ENCODE measurements at regions not wholly inside any gene's neighbourhood (a gene's known extent, or its start where the extent isn't known, plus 50 kb on each side); places are given as distances from the start of the nearest gene placed in this dataset.

GRCh38 chr18:44423814-44424644 is 256.7 kb upstream of the SETBP1 start:
- TF ChIP-seq CTCF (IDR thresholded peaks at IDR 0.05), result no peak
- H3K9me3 ChIP-seq, result peaks cover 0 to 5% of the 10 kb centered on the region in 2 donors
- H3K4me3 ChIP-seq, result no peak overlapping the region
- no peaks in the 10 kb centered on the region for H3K27me3 ChIP-seq
- H3K4me1 ChIP-seq, result no peaks in the 10 kb centered on the region
- H3K27ac ChIP-seq, result no peak overlapping the region
- DNase-seq (ENCODE audit: low spot score), result no peak
- no peaks in the 10 kb centered on the region for H3K36me3 ChIP-seq

- H3K36me3 ChIP-seq, result no peaks in the 10 kb centered on the region
- no peak for DNase-seq (ENCODE audit: low spot score)
- no peak overlapping the region for H3K27ac ChIP-seq
- no peak for TF ChIP-seq CTCF (IDR thresholded peaks at IDR 0.05)
- H3K4me1 ChIP-seq, result no peaks in the 10 kb centered on the region
- H3K9me3 ChIP-seq, result peaks cover 0 to 4% of the 10 kb centered on the region in 2 donors
- H3K4me3 ChIP-seq, result no peak overlapping the region
- H3K27me3 ChIP-seq, result no peaks in the 10 kb centered on the region
Measured at GRCh38 chr18:44424645-44425035, 256.0 kb upstream of the SETBP1 start.

- H3K27ac ChIP-seq, result no peak overlapping the region
- H3K36me3 ChIP-seq, result no peaks in the 10 kb centered on the region
- TF ChIP-seq CTCF (IDR thresholded peaks at IDR 0.05), result no peak
- no peak for DNase-seq (ENCODE audit: low spot score)
- no peak overlapping the region for H3K4me3 ChIP-seq
- no peaks in the 10 kb centered on the region for H3K4me1 ChIP-seq
- H3K27me3 ChIP-seq, result no peaks in the 10 kb centered on the region
- H3K9me3 ChIP-seq, result peaks cover 0 to 4% of the 10 kb centered on the region in 2 donors
Measured at GRCh38 chr18:44425161-44425560, 255.5 kb upstream of the SETBP1 start.

- Histone ChIP-seq H3K9me3 (no peaks in the 10 kb centered on the region), H3K4me3 (no peak overlapping the region), H3K4me1 (no peaks in the 10 kb centered on the region), H3K27me3 (no peaks in the 10 kb centered on the region), H3K36me3 (no peaks in the 10 kb centered on the region), H3K27ac (no peak overlapping the region)
- TF ChIP-seq CTCF (IDR thresholded peaks at IDR 0.05), result no peak
- no peak for DNase-seq (ENCODE audit: low spot score)
Measured at GRCh38 chr18:44437603-44438002, 243.1 kb upstream of the SETBP1 start.

GRCh38 chr18:44450226-44450625 is 230.5 kb upstream of the SETBP1 start:
- Histone ChIP-seq H3K9me3 (no peaks in the 10 kb centered on the region), H3K4me3 (no peak overlapping the region), H3K27ac (no peak overlapping the region), H3K4me1 (no peaks in the 10 kb centered on the region), H3K36me3 (no peaks in the 10 kb centered on the region), H3K27me3 (no peaks in the 10 kb centered on the region)
- no peak for TF ChIP-seq CTCF (IDR thresholded peaks at IDR 0.05)
- DNase-seq (ENCODE audit: low spot score), result no peak

- no peak for TF ChIP-seq CTCF (IDR thresholded peaks at IDR 0.05)
- Histone ChIP-seq H3K36me3 (no peaks in the 10 kb centered on the region), H3K4me3 (no peak overlapping the region), H3K27me3 (no peaks in the 10 kb centered on the region), H3K9me3 (no peaks in the 10 kb centered on the region), H3K4me1 (no peaks in the 10 kb centered on the region), H3K27ac (no peak overlapping the region)
- DNase-seq (ENCODE audit: low spot score), result no peak
Measured at GRCh38 chr18:44452346-44452745, 228.3 kb upstream of the SETBP1 start.

All from right atrium auricular region (tissue), 2 donors.